RWPE1 (cell line): ENCODE measurements at regions not wholly inside any gene's neighbourhood (a gene's known extent, or its start where the extent isn't known, plus 50 kb on each side); places are given as distances from the start of the nearest gene placed in this dataset.

Experiments used
- CTCF ChIA-PET: fragments of 350-600 bp; sonication (Branson Sonifier 250); formaldehyde crosslinking; extraction: SDS; loops from one replicate; lab custom pipeline; 2021; lab: Yijun Ruan, JAX
- POLR2A ChIA-PET: fragments of 400-600 bp; formaldehyde crosslinking; extraction: SDS; loops from one replicate; lab custom pipeline; 2020; ENCODE audit warnings: antibody characterized with exemption; ENCODE audit not compliant: low non-redundant PET; lab: Yijun Ruan, JAX
- DNase-seq: peaks from one replicate; pipeline ENCODE4 v3.0.0; 2012; ENCODE audit warnings: low spot score
- H3K27ac ChIP-seq: fragments of 450-650 bp; 2 replicates; pipeline ENCODE4 v1.5.1; 2017
- CTCF ChIP-seq: fragments of 450-650 bp; conservative IDR thresholded peaks from 2 replicates; pipeline ENCODE4 v1.5.1; 2017; ENCODE audit warnings: low read depth, mild to moderate bottlenecking

GRCh38 chr4:110978761-110979160, 355.9 kb upstream of the PITX2 start:
- no peak overlapping the region for H3K27ac ChIP-seq
- POLR2A ChIA-PET, result no interaction called here
- no peak for DNase-seq
- TF ChIP-seq CTCF, result no peak
- CTCF ChIA-PET, result no interaction called here

- no peak for DNase-seq
- no peak overlapping the region for H3K27ac ChIP-seq
- no peak for TF ChIP-seq CTCF
- POLR2A ChIA-PET, result no interaction called here
- CTCF ChIA-PET, result no interaction called here
These were observed 359.6 kb upstream of the PITX2 start for GRCh38 chr4:110982486-110982885.

GRCh38 chr4:110988722-110989121, 365.8 kb upstream of the PITX2 start:
- ChIA-PET POLR2A (no interaction called here), CTCF (no interaction called here)
- no peak overlapping the region for H3K27ac ChIP-seq
- TF ChIP-seq CTCF, result no peak
- DNase-seq, result no peak

GRCh38 chr4:110989125-110989524, 366.2 kb upstream of the PITX2 start:
- no peak overlapping the region for H3K27ac ChIP-seq
- ChIA-PET CTCF (no interaction called here), POLR2A (no interaction called here)

GRCh38 chr4:110994781-110995180, 371.9 kb upstream of the PITX2 start:
- no peak for TF ChIP-seq CTCF
- CTCF ChIA-PET, result no interaction called here
- POLR2A ChIA-PET, result no interaction called here
- no peak for DNase-seq
- no peak overlapping the region for H3K27ac ChIP-seq

More at GRCh38 chr4:110989125-110989524, 366.2 kb upstream of the PITX2 start:
- no peak for TF ChIP-seq CTCF
- DNase-seq, result no peak

- DNase-seq, result no peak
- CTCF ChIA-PET, result no interaction called here
- TF ChIP-seq CTCF, result no peak
- no peak overlapping the region for H3K27ac ChIP-seq
- POLR2A ChIA-PET, result no interaction called here
These were observed 375.4 kb upstream of the PITX2 start for GRCh38 chr4:110998320-110998719.

- CTCF ChIA-PET, result no interaction called here
- TF ChIP-seq CTCF, result no peak
These were observed 388.6 kb upstream of the PITX2 start for GRCh38 chr4:111011458-111011857.

More at GRCh38 chr4:111011458-111011857, 388.6 kb upstream of the PITX2 start:
- DNase-seq, result no peak
- POLR2A ChIA-PET, result no interaction called here
- H3K27ac ChIP-seq, result no peak overlapping the region
